ENCODE measurements at regions not wholly inside any gene's neighbourhood (a gene's known extent, or its start where the extent isn't known, plus 50 kb on each side); places are given as distances from the start of the nearest gene placed in this dataset.

- in situ Hi-C loops (cut with MboI; ENCODE audit: low pct_unique_long_range_greater_than_20kb, low sequenced_read_pairs, unreplicated experiment), result no loop called here
- no peak for TF ChIP-seq CTCF (IDR thresholded peaks at IDR 0.05; ENCODE audit: extremely low read depth, insufficient read depth, missing control alignments)
These were observed 278.7 kb downstream of the FSIP2 start for GRCh38 chr2:186017278-186017677.

GRCh38 chr2:186024921-186025320, 286.3 kb downstream of the FSIP2 start:
- no peak for DNase-seq (ENCODE audit: low spot score)
- in situ Hi-C loops (cut with MboI; ENCODE audit: low pct_unique_long_range_greater_than_20kb, low sequenced_read_pairs, unreplicated experiment), result no loop called here
- no peak for TF ChIP-seq CTCF (IDR thresholded peaks at IDR 0.05; ENCODE audit: extremely low read depth, insufficient read depth, missing control alignments)

More at GRCh38 chr2:186017278-186017677, 278.7 kb downstream of the FSIP2 start:
- no peak for DNase-seq (ENCODE audit: low spot score)

- in situ Hi-C loops (cut with MboI; ENCODE audit: low pct_unique_long_range_greater_than_20kb, low sequenced_read_pairs, unreplicated experiment), result no loop called here
These were observed 289.3 kb downstream of the FSIP2 start for GRCh38 chr2:186027922-186028321.

GRCh38 chr2:186031229-186031628, 292.6 kb downstream of the FSIP2 start:
- no peak for TF ChIP-seq CTCF (IDR thresholded peaks at IDR 0.05; ENCODE audit: extremely low read depth, insufficient read depth, missing control alignments)
- in situ Hi-C loops (cut with MboI; ENCODE audit: low pct_unique_long_range_greater_than_20kb, low sequenced_read_pairs, unreplicated experiment), result no loop called here
- no peak for DNase-seq (ENCODE audit: low spot score)

More at GRCh38 chr2:186027922-186028321, 289.3 kb downstream of the FSIP2 start:
- no peak for TF ChIP-seq CTCF (IDR thresholded peaks at IDR 0.05; ENCODE audit: extremely low read depth, insufficient read depth, missing control alignments)
- no peak for DNase-seq (ENCODE audit: low spot score)

- no peak for DNase-seq (ENCODE audit: low spot score)
- no peak for TF ChIP-seq CTCF (IDR thresholded peaks at IDR 0.05; ENCODE audit: extremely low read depth, insufficient read depth, missing control alignments)
- in situ Hi-C loops (cut with MboI; ENCODE audit: low pct_unique_long_range_greater_than_20kb, low sequenced_read_pairs, unreplicated experiment), result no loop called here
These were observed 293.6 kb downstream of the FSIP2 start for GRCh38 chr2:186032102-186032738.

GRCh38 chr2:186032930-186033329, 294.3 kb downstream of the FSIP2 start:
- in situ Hi-C loops (cut with MboI; ENCODE audit: low pct_unique_long_range_greater_than_20kb, low sequenced_read_pairs, unreplicated experiment), result no loop called here
- DNase-seq (ENCODE audit: low spot score), result no peak
- TF ChIP-seq CTCF (IDR thresholded peaks at IDR 0.05; ENCODE audit: extremely low read depth, insufficient read depth, missing control alignments), result no peak
